ENCODE measurements at regions not wholly inside any gene's neighbourhood (a gene's known extent, or its start where the extent isn't known, plus 50 kb on each side); places are given as distances from the start of the nearest gene placed in this dataset.

GRCh38 chr15:35886765-35887164, 340.8 kb upstream of the DPH6 start:
- Histone ChIP-seq H3K4me1 (ENCODE audit: control insufficient read depth, insufficient read depth, low read length) (no peaks in the 10 kb centered on the region), H3K9ac (ENCODE audit: control insufficient read depth, insufficient read depth, low read length) (no peak overlapping the region), H3K36me3 (ENCODE audit: control insufficient read depth in 2 of 2, insufficient read depth in 2 of 2, low read length in 1 of 2) (no peaks in the 10 kb centered on the region), H4K20me1 (ENCODE audit: control insufficient read depth, insufficient read depth) (no peaks in the 10 kb centered on the region), H3K9me3 (replicated peaks; ENCODE audit: control insufficient read depth, insufficient read depth, low read length) (no peaks in the 10 kb centered on the region), H3K4me2 (ENCODE audit: control insufficient read depth, insufficient read depth) (no peak overlapping the region), H3K79me2 (ENCODE audit: control insufficient read depth, insufficient read depth, low read length) (no peaks in the 10 kb centered on the region), H3K27me3 (replicated peaks in 1 of 2; ENCODE audit: control insufficient read depth in 2 of 2, insufficient read depth in 2 of 2, low read length in 1 of 2) (no peaks in the 10 kb centered on the region), H3K27ac (ENCODE audit: control insufficient read depth, insufficient read depth) (no peak overlapping the region), H3K4me3 (no peak overlapping the region), H2AFZ (ENCODE audit: control insufficient read depth, low read depth, low read length) (no peak overlapping the region)
- no peak for ATAC-seq
- SMC1A ChIA-PET (ENCODE audit: uncharacterized antibody, unreplicated experiment): no interaction called here
- no peak for DNase-seq (ENCODE audit: low read depth, low spot score)
- RAD21 ChIA-PET (ENCODE audit: unreplicated experiment): no interaction called here
- intact Hi-C loops (cut with micrococcal nuclease; ENCODE audit: unreplicated experiment): no loop called here
- in situ Hi-C loops (cut with MboI): no loop called here
- FAIRE-seq: no peak
- CTCF ChIA-PET: no interaction called here
- no TSS peak for BruUV-seq (replicated peaks)
- TF ChIP-seq RELB (IDR thresholded peaks at IDR 0.05; ENCODE audit: low read depth) (no peak), NFXL1 (IDR thresholded peaks at IDR 0.05; ENCODE audit: borderline replicate concordance) (no peak), MTA2 (IDR thresholded peaks at IDR 0.05; ENCODE audit: low read depth) (no peak), NR2C2 (IDR thresholded peaks at IDR 0.05; ENCODE audit: borderline replicate concordance, control insufficient read depth, insufficient read length, low read depth) (no peak), POLR2A (IDR thresholded peaks at IDR 0.05; ENCODE audit: low read depth, low read length) (no peak), PBX3 (IDR thresholded peaks at IDR 0.05; ENCODE audit: insufficient replicate concordance, low read depth, low read length) (no peak), YBX1 (IDR thresholded peaks at IDR 0.05) (no peak), MYB (IDR thresholded peaks at IDR 0.05; ENCODE audit: borderline replicate concordance, low read depth, low read length) (no peak), RAD21 (IDR thresholded peaks at IDR 0.05; ENCODE audit: insufficient read depth, low read depth, low read length) (no peak), IKZF2 (IDR thresholded peaks at IDR 0.05) (no peak), BCL11A (IDR thresholded peaks at IDR 0.05; ENCODE audit: low read depth, low read length) (no peak), ZBED1 (IDR thresholded peaks at IDR 0.05; ENCODE audit: borderline replicate concordance) (no peak)
- TF ChIP-seq, protein P1, sequence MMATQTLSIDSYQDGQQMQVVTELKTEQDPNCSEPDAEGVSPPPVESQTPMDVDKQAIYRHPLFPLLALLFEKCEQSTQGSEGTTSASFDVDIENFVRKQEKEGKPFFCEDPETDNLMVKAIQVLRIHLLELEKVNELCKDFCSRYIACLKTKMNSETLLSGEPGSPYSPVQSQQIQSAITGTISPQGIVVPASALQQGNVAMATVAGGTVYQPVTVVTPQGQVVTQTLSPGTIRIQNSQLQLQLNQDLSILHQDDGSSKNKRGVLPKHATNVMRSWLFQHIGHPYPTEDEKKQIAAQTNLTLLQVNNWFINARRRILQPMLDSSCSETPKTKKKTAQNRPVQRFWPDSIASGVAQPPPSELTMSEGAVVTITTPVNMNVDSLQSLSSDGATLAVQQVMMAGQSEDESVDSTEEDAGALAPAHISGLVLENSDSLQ (IDR thresholded peaks at IDR 0.05): no peak
- TF ChIP-seq, protein P2, sequence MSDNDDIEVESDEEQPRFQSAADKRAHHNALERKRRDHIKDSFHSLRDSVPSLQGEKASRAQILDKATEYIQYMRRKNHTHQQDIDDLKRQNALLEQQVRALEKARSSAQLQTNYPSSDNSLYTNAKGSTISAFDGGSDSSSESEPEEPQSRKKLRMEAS (IDR thresholded peaks at IDR 0.05; ENCODE audit: low read depth, low read length): no peak
- POLR2A ChIA-PET: no interaction called here

Measured in GM12878 (cell line).